Stimulated activated naive CD8-positive, alpha-beta T cell treated with anti-CD3 and anti-CD28 coated beads, Interleukin-15, Interleukin-2, amounts not matched to agents 100 ng/mL and 50 ng/mL, for 24 hours (primary cell): ENCODE measurements at regions not wholly inside any gene's neighbourhood (a gene's known extent, or its start where the extent isn't known, plus 50 kb on each side); places are given as distances from the start of the nearest gene placed in this dataset.

ENCODE experiments used
- H3K27ac Mint-ChIP-seq: one replicate; pipeline ENCODE4 v1.8.0; 2021; ENCODE audit warnings: mild to moderate bottlenecking, mixed read lengths
- H3K27me3 Mint-ChIP-seq: one replicate; pipeline ENCODE4 v1.8.0; 2021; ENCODE audit warnings: mixed read lengths
- H3K36me3 Mint-ChIP-seq: one replicate; pipeline ENCODE4 v1.8.0; 2021; ENCODE audit warnings: low read depth, mixed read lengths
- H3K4me1 Mint-ChIP-seq: one replicate; pipeline ENCODE4 v1.8.0; 2021; ENCODE audit warnings: low read depth, mixed read lengths
- H3K4me3 Mint-ChIP-seq: one replicate; pipeline ENCODE4 v1.8.0; 2021; ENCODE audit warnings: mild to moderate bottlenecking, mixed read lengths
- H3K9me3 Mint-ChIP-seq: one replicate; pipeline ENCODE4 v1.8.0; 2021; ENCODE audit warnings: mixed read lengths

DNA sequence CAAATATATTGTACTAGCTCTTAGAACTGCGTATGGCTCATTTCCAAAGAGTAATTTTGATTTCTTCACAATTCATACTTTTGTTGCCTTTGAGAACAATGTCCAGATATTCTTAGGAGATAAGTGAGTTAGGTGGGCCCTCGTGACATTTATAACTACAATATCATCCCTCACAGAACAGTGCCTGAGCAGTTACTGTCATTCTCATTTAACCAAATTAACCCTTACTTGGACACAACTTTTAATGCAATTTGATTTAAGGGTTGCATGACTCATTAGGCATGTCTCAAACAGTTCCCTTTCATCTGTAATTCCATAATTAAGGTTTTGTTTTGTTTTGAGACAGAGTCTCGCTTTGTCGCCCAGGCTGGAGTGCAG lies 68.1 kb upstream of the DNAH14 start:
- peaks cover 7% of the 10 kb centered on the region for H3K9me3 Mint-ChIP-seq
- H3K27ac Mint-ChIP-seq: no peak overlapping the region
- no peak overlapping the region for H3K4me3 Mint-ChIP-seq
- no peaks in the 10 kb centered on the region for H3K36me3 Mint-ChIP-seq
- no peaks in the 10 kb centered on the region for H3K4me1 Mint-ChIP-seq
- peaks cover 15% of the 10 kb centered on the region for H3K27me3 Mint-ChIP-seq

DNA sequence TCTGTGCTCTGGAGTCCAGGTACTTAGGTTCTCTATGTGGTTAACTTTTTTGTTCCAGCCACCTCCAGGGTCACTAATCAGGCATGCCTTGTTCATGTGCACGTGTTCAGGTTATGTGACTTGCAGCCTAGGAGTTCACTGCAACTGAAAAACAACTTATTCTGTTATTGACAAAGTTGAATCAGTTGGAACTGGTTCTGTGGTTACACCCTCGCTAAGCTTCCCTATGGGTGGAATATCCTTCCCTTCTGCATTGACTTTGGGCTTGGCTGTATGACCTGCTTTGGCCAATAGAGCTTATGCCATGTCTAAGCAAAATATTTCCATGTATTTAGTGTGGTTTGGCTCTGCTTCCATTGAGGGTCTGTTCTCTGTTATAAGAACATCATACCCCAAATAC lies 66.0 kb upstream of the DNAH14 start:
- Mint-ChIP-seq H3K4me3 (no peak overlapping the region), H3K36me3 (no peaks in the 10 kb centered on the region), H3K9me3 (peaks cover 7% of the 10 kb centered on the region), H3K27ac (no peak overlapping the region), H3K4me1 (no peaks in the 10 kb centered on the region), H3K27me3 (peaks cover 10% of the 10 kb centered on the region)

DNA sequence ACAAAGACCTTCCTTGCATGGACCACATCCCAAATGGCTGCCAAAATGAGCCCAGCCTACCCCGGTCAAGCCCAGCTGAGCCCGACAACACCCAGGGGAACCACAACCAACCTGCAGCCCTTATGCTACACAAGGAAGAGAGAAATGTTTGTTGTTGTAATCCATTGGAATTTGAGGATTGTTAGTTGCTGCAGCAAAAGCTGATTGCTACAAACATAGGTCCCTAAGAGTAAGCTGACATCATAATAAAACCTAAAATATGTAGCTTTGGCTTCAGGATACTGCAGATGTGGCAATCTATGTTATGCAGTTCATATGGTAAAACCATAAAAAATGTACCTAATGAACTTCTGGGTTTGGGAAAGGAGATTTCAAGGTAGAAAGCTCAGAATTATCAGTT lies 65.5 kb upstream of the DNAH14 start:
- Mint-ChIP-seq H3K27me3 (peaks cover 9% of the 10 kb centered on the region), H3K27ac (no peak overlapping the region), H3K4me1 (no peaks in the 10 kb centered on the region), H3K9me3 (peaks cover 7% of the 10 kb centered on the region), H3K36me3 (no peaks in the 10 kb centered on the region), H3K4me3 (no peak overlapping the region)

- Mint-ChIP-seq H3K27ac (no peak overlapping the region), H3K4me3 (no peak overlapping the region), H3K27me3 (peaks cover 5% of the 10 kb centered on the region), H3K4me1 (no peaks in the 10 kb centered on the region), H3K36me3 (no peaks in the 10 kb centered on the region), H3K9me3 (peaks cover 7% of the 10 kb centered on the region)
These were observed 64.0 kb upstream of the DNAH14 start for GRCh38 chr1:224865510-224865909.

GRCh38 chr1:224866940-224867339 lies 62.5 kb upstream of the DNAH14 start:
- Mint-ChIP-seq H3K36me3 (no peaks in the 10 kb centered on the region), H3K9me3 (peaks cover 7% of the 10 kb centered on the region), H3K4me3 (no peak overlapping the region), H3K4me1 (no peaks in the 10 kb centered on the region), H3K27ac (no peak overlapping the region), H3K27me3 (peaks cover 5% of the 10 kb centered on the region)

DNA sequence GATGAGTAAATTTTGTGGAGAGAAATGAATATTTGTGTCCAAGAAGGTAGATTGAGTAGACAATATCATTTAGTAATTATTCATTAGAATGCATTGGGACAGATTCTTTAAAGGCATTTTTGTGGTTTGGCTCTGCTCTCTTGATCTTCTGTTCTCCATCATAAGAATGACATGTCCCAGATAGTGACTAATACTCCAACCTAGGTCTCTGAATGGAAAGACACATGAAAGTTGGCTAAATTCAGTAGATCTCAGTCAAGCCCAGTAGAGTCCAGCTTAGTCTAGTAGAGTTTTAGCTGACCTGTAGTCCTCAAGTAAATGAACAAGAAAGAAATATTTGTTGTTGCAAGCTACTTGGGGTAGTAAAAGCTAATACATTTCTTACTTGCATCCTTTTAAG lies 61.8 kb upstream of the DNAH14 start:
- Mint-ChIP-seq H3K4me3 (no peak overlapping the region), H3K36me3 (no peaks in the 10 kb centered on the region), H3K4me1 (no peaks in the 10 kb centered on the region), H3K27me3 (peaks cover 5% of the 10 kb centered on the region), H3K27ac (no peak overlapping the region), H3K9me3 (peaks cover 7% of the 10 kb centered on the region)

- Mint-ChIP-seq H3K4me1 (no peaks in the 10 kb centered on the region), H3K36me3 (no peaks in the 10 kb centered on the region), H3K4me3 (no peak overlapping the region), H3K27me3 (peaks cover 15% of the 10 kb centered on the region), H3K9me3 (no peaks in the 10 kb centered on the region), H3K27ac (no peak overlapping the region)
These were observed 56.5 kb upstream of the DNAH14 start for GRCh38 chr1:224872832-224873433.

- Mint-ChIP-seq H3K27me3 (peaks cover 22% of the 10 kb centered on the region), H3K27ac (no peak overlapping the region), H3K36me3 (no peaks in the 10 kb centered on the region), H3K4me1 (no peaks in the 10 kb centered on the region), H3K9me3 (no peaks in the 10 kb centered on the region), H3K4me3 (no peak overlapping the region)
These were observed 55.8 kb upstream of the DNAH14 start for GRCh38 chr1:224873434-224874369.

DNA sequence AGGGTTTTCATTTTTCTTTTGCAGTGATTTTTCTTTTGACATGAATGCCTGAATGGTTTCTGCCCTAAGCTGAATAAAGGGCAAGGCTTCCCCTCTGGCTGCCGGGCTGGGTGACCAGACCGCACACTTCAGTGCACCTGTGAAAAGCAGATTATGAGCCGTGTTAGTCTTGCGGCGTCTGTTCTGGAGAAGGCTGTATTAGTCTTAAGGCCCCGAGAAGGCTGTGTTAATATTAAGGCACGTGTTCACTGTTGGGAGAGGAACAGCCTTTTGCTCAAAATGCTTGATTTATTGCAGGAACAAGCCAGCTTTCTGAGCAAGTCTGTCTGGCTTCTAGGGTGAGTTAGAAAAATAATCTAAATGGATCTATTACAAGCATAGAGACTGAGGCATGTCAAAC lies 54.7 kb upstream of the DNAH14 start:
- no peaks in the 10 kb centered on the region for H3K9me3 Mint-ChIP-seq
- H3K36me3 Mint-ChIP-seq: no peaks in the 10 kb centered on the region
- H3K4me3 Mint-ChIP-seq: no peak overlapping the region
- no peak overlapping the region for H3K27ac Mint-ChIP-seq
- no peaks in the 10 kb centered on the region for H3K4me1 Mint-ChIP-seq
- peaks cover 28% of the 10 kb centered on the region for H3K27me3 Mint-ChIP-seq

DNA sequence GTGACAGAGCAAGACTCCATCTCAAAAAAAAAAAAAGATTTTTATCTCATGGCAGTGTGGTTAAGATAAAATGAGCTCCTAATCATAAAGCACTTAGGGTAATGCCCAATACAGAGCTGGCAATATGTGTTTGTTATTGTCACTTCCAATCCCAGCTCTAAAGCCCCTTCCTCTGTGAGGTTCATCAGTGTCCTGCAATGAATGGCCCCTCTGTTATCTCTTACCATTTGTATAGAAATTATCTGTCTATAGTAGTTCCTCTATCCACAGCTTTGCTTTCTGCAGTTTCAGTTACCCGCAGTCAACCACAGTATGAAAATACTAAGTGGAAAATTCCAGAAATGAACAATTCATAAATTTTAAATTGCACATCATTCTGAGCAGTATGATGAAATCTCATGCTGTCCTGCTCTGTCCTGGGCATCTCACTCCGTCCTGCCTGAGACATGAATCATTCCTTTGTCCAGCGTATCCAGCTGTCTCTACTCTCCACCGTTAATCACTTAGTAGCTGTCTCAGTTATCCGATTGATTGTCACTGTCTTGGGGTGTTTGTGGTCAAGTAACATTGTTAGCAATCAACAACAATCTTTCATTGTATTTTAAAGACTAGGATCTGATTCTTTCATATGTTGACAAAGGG lies 50.2 kb upstream of the DNAH14 start:
- H3K36me3 Mint-ChIP-seq: no peaks in the 10 kb centered on the region
- H3K4me3 Mint-ChIP-seq: no peak overlapping the region
- H3K27ac Mint-ChIP-seq: no peak overlapping the region
- no peaks in the 10 kb centered on the region for H3K9me3 Mint-ChIP-seq
- peaks cover 32% of the 10 kb centered on the region for H3K27me3 Mint-ChIP-seq
- H3K4me1 Mint-ChIP-seq: no peaks in the 10 kb centered on the region
